H1 (cell line): ENCODE measurements at regions not wholly inside any gene's neighbourhood (a gene's known extent, or its start where the extent isn't known, plus 50 kb on each side); places are given as distances from the start of the nearest gene placed in this dataset.

Experiments
- CTCF ChIP-seq, 3 experiments: IDR thresholded peaks; 1 replicate in 2 of 3; 2 replicates in 1 of 3; pipeline versions ENCODE4 v1.5.1 to v1.6.1; 2011; ENCODE audit warnings: low read length in 3 of 3, mild to moderate bottlenecking in 3 of 3, inconsistent platforms in 2 of 3, low read depth in 1 of 3, moderate library complexity in 1 of 3; ENCODE audit not compliant: insufficient read depth in 1 of 3; ENCODE audit errors: control extremely low read depth in 1 of 3
- EP300 ChIP-seq, 2 experiments: IDR thresholded peaks; 1 replicate in 1 of 2; 2 replicates in 1 of 2; pipeline ENCODE4 v1.6.1; 2011 to 2012; ENCODE audit warnings: low read depth in 2 of 2, low read length in 2 of 2, mild to moderate bottlenecking in 2 of 2, borderline replicate concordance in 1 of 2, inconsistent platforms in 1 of 2, moderate library complexity in 1 of 2
- EZH2 ChIP-seq: fragments of 200-600 bp; sonication (generic); IDR thresholded peaks from 2 replicates; pipeline ENCODE4 v1.7.1; 2012; ENCODE audit warnings: low read depth, mild to moderate bottlenecking, moderate library complexity, low read length, inconsistent platforms; ENCODE audit not compliant: severe bottlenecking
- MAFK ChIP-seq: IDR thresholded peaks from 2 replicates; pipeline ENCODE4 v1.6.1; 2012; ENCODE audit warnings: low read depth, mild to moderate bottlenecking, improper control_type of control experiment, low read length
- POLR2A ChIP-seq, 2 experiments: IDR thresholded peaks; 1 replicate in 1 of 2; 2 replicates in 1 of 2; pipeline ENCODE4 v1.6.1; 2011; ENCODE audit warnings: low read depth in 2 of 2, low read length in 2 of 2, mild to moderate bottlenecking in 2 of 2; ENCODE audit errors: control extremely low read depth in 1 of 2
- POU5F1 ChIP-seq: IDR thresholded peaks from 2 replicates; pipeline ENCODE4 v1.6.1; 2011; ENCODE audit warnings: low read depth, mild to moderate bottlenecking, low read length, moderate library complexity
- RBBP5 ChIP-seq: IDR thresholded peaks from 2 replicates; pipeline ENCODE4 v1.7.1; 2012; ENCODE audit warnings: low read depth, mild to moderate bottlenecking, inconsistent platforms, low read length, moderate library complexity, borderline replicate concordance
- TBP ChIP-seq: IDR thresholded peaks from 2 replicates; pipeline ENCODE4 v1.6.1; 2011; ENCODE audit warnings: low read depth, low read length, improper control_type of control experiment
- TCF12 ChIP-seq: IDR thresholded peaks from 2 replicates; pipeline ENCODE4 v1.6.1; 2011; ENCODE audit warnings: low read depth, mild to moderate bottlenecking, low read length

DNA sequence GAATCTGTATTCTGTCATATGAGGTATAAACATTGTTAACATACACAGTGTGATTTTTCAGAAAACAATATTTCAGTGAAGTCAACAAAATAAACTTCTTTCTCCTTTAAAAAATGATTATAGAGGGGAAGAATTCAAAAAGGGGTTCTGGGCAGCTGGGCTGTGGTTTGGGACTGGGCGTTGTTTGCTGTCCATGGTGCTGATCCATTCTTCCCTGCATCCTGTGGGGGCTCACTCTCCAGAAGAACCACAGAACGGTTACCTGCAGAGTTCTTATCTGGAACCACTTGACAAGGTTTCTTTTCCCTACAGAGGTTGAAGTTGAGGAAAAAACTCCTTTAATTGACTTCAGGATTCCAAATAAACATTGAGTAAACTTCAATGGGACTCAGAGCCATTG, 1091.0 kb downstream of the CDH8 start:
- no peak for TF ChIP-seq POLR2A (IDR thresholded peaks at IDR 0.05; ENCODE audit: control extremely low read depth in 1 of 2, low read depth in 2 of 2, low read length in 2 of 2)
- no peak for TF ChIP-seq MAFK
- no peak for TF ChIP-seq CTCF (IDR thresholded peaks at IDR 0.05; ENCODE audit: control extremely low read depth in 1 of 3, insufficient read depth in 1 of 3, low read depth in 1 of 3, low read length in 3 of 3)
- TF ChIP-seq TBP: no peak
- no peak for TF ChIP-seq EZH2
- no peak for TF ChIP-seq RBBP5
- no peak for TF ChIP-seq POU5F1
- TF ChIP-seq TCF12: no peak
- no peak for TF ChIP-seq EP300 (IDR thresholded peaks at IDR 0.05; ENCODE audit: borderline replicate concordance in 1 of 2, low read depth in 2 of 2, low read length in 2 of 2)
